Calu3 (cell line): ENCODE measurements at regions not wholly inside any gene's neighbourhood (a gene's known extent, or its start where the extent isn't known, plus 50 kb on each side); places are given as distances from the start of the nearest gene placed in this dataset.

Experiments
- BruUV-seq: library from RNA; stranded (reverse); fragments of 400-500 nt; replicated peaks from 2 replicates; lab custom pipeline; 2021; lab: Mats Ljungman, UMichigan
- CTCF ChIA-PET: fragments of 300-600 bp; sonication (Branson Sonifier 250); formaldehyde crosslinking; loops from one replicate; lab custom pipeline; 2022; ENCODE audit warnings: antibody characterized with exemption; lab: Charles Lee
- DNase-seq: peaks from one replicate; pipeline ENCODE4 v3.0.0; 2022
- H3K27ac Mint-ChIP-seq: one replicate; pipeline ENCODE4 v1.8.0; 2022; ENCODE audit warnings: mixed read lengths; ENCODE audit not compliant: unreplicated experiment
- H3K27me3 Mint-ChIP-seq: one replicate; pipeline ENCODE4 v1.8.0; 2022; ENCODE audit warnings: mixed read lengths; ENCODE audit not compliant: unreplicated experiment
- H3K36me3 Mint-ChIP-seq: one replicate; pipeline ENCODE4 v1.8.0; 2022; ENCODE audit warnings: mild to moderate bottlenecking, moderate library complexity, mixed read lengths; ENCODE audit not compliant: insufficient read depth, unreplicated experiment
- H3K4me1 Mint-ChIP-seq: one replicate; pipeline ENCODE4 v1.8.0; 2022; ENCODE audit warnings: mild to moderate bottlenecking, low read depth, mixed read lengths; ENCODE audit not compliant: unreplicated experiment
- H3K4me3 Mint-ChIP-seq: one replicate; pipeline ENCODE4 v1.8.0; 2022; ENCODE audit warnings: mild to moderate bottlenecking, low read depth, moderate library complexity, mixed read lengths; ENCODE audit not compliant: unreplicated experiment
- H3K9me3 Mint-ChIP-seq: one replicate; pipeline ENCODE4 v1.8.0; 2022; ENCODE audit warnings: low read depth, mixed read lengths; ENCODE audit not compliant: unreplicated experiment
- CTCF ChIP-seq: fragments of 200-600 bp; IDR thresholded peaks from one replicate; pipeline ENCODE4 v1.8.0; 2022; ENCODE audit warnings: antibody characterized with exemption; ENCODE audit not compliant: unreplicated experiment
- intact Hi-C: fragments of 100-400 bp; cut with micrococcal nuclease; formaldehyde crosslinking; loops from one replicate; pipeline ENCODE4 v1.10.0; 2022; ENCODE audit not compliant: unreplicated experiment

GRCh38 chr9:88064554-88064953 is 73.7 kb downstream of the SPATA31C2 start:
- peaks cover 5% of the 10 kb centered on the region for H3K36me3 Mint-ChIP-seq
- H3K27ac Mint-ChIP-seq: no peak overlapping the region
- no peaks in the 10 kb centered on the region for H3K27me3 Mint-ChIP-seq
- no peak overlapping the region for H3K4me3 Mint-ChIP-seq
- BruUV-seq: no TSS peak
- no peak for TF ChIP-seq CTCF
- CTCF ChIA-PET: no interaction called here
- DNase-seq: no peak
- peaks cover 18% of the 10 kb centered on the region for H3K4me1 Mint-ChIP-seq
- intact Hi-C loops: no loop called here
- H3K9me3 Mint-ChIP-seq: no peaks in the 10 kb centered on the region

GRCh38 chr9:88060746-88061145 is 77.5 kb downstream of the SPATA31C2 start:
- Mint-ChIP-seq H3K27ac (no peak overlapping the region), H3K4me3 (no peak overlapping the region), H3K27me3 (no peaks in the 10 kb centered on the region), H3K4me1 (peaks cover 14% of the 10 kb centered on the region), H3K9me3 (no peaks in the 10 kb centered on the region), H3K36me3 (peaks cover 4% of the 10 kb centered on the region)
- intact Hi-C loops: no loop called here
- DNase-seq: no peak
- BruUV-seq: no TSS peak
- CTCF ChIA-PET: no interaction called here
- no peak for TF ChIP-seq CTCF

GRCh38 chr9:88059469-88059868 is 78.8 kb downstream of the SPATA31C2 start:
- DNase-seq: no peak
- Mint-ChIP-seq H3K27me3 (no peaks in the 10 kb centered on the region), H3K4me3 (no peak overlapping the region), H3K36me3 (no peaks in the 10 kb centered on the region), H3K4me1 (peaks cover under 1% of the 10 kb centered on the region), H3K27ac (no peak overlapping the region), H3K9me3 (no peaks in the 10 kb centered on the region)
- CTCF ChIA-PET: no interaction called here
- intact Hi-C loops: no loop called here
- TF ChIP-seq CTCF: no peak
- no TSS peak for BruUV-seq

- CTCF ChIA-PET: no interaction called here
- Mint-ChIP-seq H3K9me3 (no peaks in the 10 kb centered on the region), H3K27ac (no peak overlapping the region), H3K4me3 (no peak overlapping the region), H3K4me1 (no peaks in the 10 kb centered on the region), H3K27me3 (no peaks in the 10 kb centered on the region), H3K36me3 (no peaks in the 10 kb centered on the region)
- DNase-seq: no peak
- intact Hi-C loops: no loop called here
- no peak for TF ChIP-seq CTCF
- BruUV-seq: no TSS peak
Measured at GRCh38 chr9:88056876-88057275, 81.4 kb downstream of the SPATA31C2 start.
